GM18951 (cell line): ENCODE measurements at regions not wholly inside any gene's neighbourhood (a gene's known extent, or its start where the extent isn't known, plus 50 kb on each side); places are given as distances from the start of the nearest gene placed in this dataset.

Experiments used
- POLR2A ChIP-seq: IDR thresholded peaks from 4 replicates; pipeline ENCODE4 v1.6.1; 2011; ENCODE audit warnings: mild to moderate bottlenecking; ENCODE audit not compliant: insufficient read length, insufficient read depth; ENCODE audit errors: extremely low read depth
- in situ Hi-C: fragments of 300-500 bp; cut with MboI; formaldehyde crosslinking; loops from one replicate; pipeline ENCODE4 v1.12.0; 2022; ENCODE audit warnings: low sequenced_read_pairs, mixed read lengths, inconsistent platforms; ENCODE audit not compliant: unreplicated experiment

- in situ Hi-C loops: no loop called here
- TF ChIP-seq POLR2A: no peak
Observed at GRCh38 chr10:20641605-20642004, 255.5 kb downstream of the NEBL start.

GRCh38 chr10:20635570-20635969 lies 261.5 kb downstream of the NEBL start:
- in situ Hi-C loops: no loop called here
- no peak for TF ChIP-seq POLR2A

- in situ Hi-C loops: no loop called here
- TF ChIP-seq POLR2A: no peak
Observed at GRCh38 chr10:20634839-20635238, 262.3 kb downstream of the NEBL start.

DNA sequence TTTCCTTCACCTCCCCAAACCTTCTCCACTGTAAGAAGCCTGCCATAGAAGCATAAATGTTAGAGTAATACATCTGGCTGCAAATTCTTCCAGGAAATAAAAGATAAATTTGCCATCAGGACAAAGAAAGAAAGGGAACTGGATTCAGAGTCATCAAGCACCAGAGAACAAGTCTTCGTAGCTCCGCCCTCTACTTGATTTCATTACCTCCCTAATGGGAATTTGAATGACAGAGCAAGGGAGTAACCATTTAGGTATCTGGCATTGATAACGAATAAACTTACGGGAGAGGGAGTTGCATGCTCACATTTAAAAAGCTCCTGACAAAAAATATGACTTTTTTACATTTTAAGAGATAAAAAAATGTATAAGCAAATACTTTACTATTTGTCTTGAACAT lies 263.4 kb downstream of the NEBL start:
- in situ Hi-C loops: no loop called here

GRCh38 chr10:20632696-20633095 lies 264.4 kb downstream of the NEBL start:
- no peak for TF ChIP-seq POLR2A
- in situ Hi-C loops: no loop called here

More for the DNA sequence above, 263.4 kb downstream of the NEBL start:
- TF ChIP-seq POLR2A: no peak

GRCh38 chr10:20631229-20631628 lies 265.9 kb downstream of the NEBL start:
- TF ChIP-seq POLR2A: no peak
- in situ Hi-C loops: no loop called here

DNA sequence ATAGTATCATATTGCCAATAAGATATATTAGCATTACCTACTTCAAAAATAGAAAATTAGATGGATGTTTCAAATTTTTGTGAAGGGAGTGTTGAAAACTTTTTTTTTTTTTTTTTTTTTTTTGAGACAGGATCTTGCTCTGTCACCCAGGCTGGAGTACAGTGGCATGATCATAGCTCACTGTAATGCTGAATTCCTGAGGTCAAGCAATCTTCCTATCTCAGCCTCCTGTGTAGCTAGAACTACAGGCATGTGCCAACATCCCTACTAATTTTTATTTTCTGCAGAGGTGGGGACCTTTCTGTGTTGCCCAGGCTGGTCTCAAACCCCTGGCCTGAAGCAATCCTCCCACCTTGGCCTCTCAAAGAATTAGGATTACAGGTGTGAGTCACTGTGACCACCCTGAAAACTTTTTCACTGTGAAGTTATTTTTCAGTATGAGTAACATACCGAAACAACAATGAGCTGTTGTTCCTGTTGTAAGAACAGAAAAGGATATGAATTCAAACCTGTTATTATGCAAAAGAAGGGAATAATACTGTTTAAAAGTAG lies 266.9 kb downstream of the NEBL start:
- in situ Hi-C loops: no loop called here
- no peak for TF ChIP-seq POLR2A

GRCh38 chr10:20627946-20628507 lies 269.1 kb downstream of the NEBL start:
- in situ Hi-C loops: no loop called here
- TF ChIP-seq POLR2A: no peak

DNA sequence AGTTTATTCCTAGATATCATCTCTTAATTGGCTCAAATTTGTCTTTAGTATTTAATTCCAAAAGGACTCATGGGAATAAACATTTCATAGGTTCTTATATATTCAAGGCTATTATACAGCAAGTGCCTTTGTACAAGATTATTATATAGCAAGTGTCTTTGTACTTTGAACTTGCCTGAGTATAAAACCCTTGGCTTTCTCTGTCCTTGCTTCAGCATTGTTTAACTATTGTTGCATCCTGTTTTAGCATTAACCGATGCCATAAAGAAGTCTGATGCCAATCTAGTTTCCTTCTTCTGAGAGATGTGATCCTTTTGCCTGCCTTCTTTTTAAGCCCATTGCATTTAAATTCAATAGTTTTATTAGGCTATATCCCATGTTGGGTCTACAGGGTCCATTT lies 270.0 kb downstream of the NEBL start:
- TF ChIP-seq POLR2A: no peak
- in situ Hi-C loops: no loop called here

GRCh38 chr10:20625868-20626267 lies 271.2 kb downstream of the NEBL start:
- no peak for TF ChIP-seq POLR2A
- in situ Hi-C loops: no loop called here

- no peak for TF ChIP-seq POLR2A
- in situ Hi-C loops: no loop called here
Observed at GRCh38 chr10:20624642-20625041, 272.5 kb downstream of the NEBL start.

DNA sequence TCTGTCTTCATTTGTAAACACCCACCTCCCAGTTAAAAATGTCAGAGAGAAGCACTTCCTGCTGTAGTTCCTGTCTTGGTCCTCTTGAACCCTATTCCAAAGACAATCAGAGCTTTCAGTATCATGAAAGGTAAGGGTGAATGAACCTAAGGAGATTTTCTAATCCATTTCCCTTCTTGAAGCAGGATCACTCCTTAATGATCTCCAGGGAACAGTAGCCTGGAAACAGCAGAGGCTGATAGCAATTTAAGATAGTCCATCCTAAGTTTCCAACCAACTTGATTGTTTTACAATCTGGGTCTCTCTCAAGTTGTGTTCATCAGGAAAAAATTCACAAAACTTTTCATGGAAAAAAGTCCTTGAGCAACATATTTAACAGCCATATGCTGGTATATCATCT lies 273.6 kb downstream of the NEBL start:
- in situ Hi-C loops: no loop called here
- no peak for TF ChIP-seq POLR2A

- in situ Hi-C loops: no loop called here
Observed at GRCh38 chr10:20622531-20623211, 274.4 kb downstream of the NEBL start.

DNA sequence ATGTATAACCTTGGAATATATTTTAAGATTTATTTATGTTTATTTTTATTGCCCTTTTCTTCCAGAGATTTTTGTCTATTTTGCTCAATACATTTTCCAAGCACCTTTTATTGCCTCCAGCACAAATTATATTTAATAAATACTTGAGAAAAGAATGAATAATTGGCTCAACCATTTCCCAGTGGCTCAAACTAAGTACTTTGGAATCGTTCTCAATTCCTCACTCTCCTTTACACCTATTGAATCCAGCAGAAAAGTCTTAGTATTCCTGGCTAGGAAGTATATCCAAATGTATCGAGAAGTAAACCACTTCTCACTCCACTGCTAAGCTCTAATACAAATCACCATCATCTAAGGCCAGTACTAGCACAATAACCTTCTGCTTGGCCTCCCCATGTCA lies 276.1 kb downstream of the NEBL start:
- TF ChIP-seq POLR2A: no peak
- in situ Hi-C loops: no loop called here

More at GRCh38 chr10:20622531-20623211, 274.4 kb downstream of the NEBL start:
- no peak for TF ChIP-seq POLR2A
